ENCODE measurements at regions not wholly inside any gene's neighbourhood (a gene's known extent, or its start where the extent isn't known, plus 50 kb on each side); places are given as distances from the start of the nearest gene placed in this dataset.

DNA sequence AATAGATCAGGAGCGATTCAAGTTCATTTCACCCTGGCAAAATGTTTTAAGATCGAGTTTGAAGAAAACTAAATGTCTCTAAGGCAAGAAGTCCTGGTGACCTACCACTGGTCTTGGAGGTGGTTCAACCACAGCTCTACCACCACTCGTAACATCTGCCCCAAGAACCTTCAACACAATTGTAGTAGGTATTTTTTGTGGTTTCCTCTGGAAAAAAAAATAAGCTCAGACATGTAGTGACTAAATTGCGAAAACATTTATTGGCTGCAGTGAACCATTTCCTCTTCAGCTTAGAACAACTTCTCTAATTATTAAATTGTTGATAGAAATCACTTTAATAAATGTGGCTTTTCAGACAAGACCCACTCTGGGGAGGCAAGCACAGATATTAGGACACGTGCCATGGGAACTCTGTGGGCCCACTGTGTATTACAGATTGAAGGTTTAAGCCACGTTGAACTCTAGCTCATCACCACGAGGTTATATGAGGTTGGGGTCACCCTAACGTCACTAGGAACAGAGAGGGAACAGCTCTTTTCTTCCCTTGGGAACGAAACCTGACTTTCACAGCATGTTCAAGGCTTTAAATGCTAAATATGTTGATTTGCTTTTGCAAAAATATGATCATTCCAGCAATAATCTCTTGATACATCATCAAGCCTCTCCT lies 142.9 kb downstream of the HSD17B3 start:
- no peak overlapping the region for H3K27ac ChIP-seq
- TF ChIP-seq, protein P1, sequence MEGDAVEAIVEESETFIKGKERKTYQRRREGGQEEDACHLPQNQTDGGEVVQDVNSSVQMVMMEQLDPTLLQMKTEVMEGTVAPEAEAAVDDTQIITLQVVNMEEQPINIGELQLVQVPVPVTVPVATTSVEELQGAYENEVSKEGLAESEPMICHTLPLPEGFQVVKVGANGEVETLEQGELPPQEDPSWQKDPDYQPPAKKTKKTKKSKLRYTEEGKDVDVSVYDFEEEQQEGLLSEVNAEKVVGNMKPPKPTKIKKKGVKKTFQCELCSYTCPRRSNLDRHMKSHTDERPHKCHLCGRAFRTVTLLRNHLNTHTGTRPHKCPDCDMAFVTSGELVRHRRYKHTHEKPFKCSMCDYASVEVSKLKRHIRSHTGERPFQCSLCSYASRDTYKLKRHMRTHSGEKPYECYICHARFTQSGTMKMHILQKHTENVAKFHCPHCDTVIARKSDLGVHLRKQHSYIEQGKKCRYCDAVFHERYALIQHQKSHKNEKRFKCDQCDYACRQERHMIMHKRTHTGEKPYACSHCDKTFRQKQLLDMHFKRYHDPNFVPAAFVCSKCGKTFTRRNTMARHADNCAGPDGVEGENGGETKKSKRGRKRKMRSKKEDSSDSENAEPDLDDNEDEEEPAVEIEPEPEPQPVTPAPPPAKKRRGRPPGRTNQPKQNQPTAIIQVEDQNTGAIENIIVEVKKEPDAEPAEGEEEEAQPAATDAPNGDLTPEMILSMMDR (conservative IDR thresholded peaks at IDR 0.05) = no peak

DNA sequence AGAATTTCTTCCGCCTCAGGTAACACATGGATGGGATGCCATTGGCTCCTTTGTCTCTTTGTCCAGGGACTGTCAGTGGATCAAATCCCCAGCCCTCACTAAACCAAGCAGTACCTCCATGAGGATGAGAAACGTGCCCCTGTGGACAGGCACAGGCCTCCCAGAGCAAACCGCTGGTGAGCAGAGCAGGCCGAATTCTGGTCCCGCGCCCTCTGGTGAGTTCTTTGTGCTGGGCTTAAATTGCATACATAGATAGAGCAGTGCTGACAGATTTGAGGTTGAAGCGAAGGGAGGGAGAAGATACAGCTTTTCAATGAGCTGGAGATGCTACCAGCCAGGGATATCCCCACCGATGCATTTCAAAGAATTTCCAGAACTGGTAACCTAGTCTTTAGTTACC lies 143.8 kb downstream of the HSD17B3 start:
- TF ChIP-seq, protein P1 (conservative IDR thresholded peaks at IDR 0.05) = no peak
- no peak overlapping the region for H3K27ac ChIP-seq

DNA sequence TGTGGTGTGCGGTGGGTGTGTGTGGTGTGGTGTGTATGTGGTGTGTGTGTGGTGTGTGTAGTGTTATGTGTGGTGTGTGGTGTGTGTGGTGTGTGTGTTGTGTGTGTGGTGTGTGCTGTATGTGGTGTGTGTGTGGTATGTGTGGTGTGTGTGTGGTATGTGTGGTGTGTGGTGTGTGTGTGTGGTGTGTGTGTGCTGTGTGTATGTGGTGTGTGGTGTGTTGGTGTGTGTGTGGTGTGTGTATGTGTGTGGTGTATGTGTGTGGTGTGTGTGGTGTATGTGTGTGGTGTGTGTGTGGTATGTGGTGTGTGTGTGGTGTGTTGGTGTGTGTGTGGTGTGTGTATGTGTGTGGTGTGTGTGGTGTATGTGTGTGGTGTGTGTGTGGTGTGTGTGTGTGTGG lies 144.3 kb downstream of the HSD17B3 start:
- TF ChIP-seq, protein P1 (conservative IDR thresholded peaks at IDR 0.05) = no peak
- H3K27ac ChIP-seq = no peak overlapping the region

DNA sequence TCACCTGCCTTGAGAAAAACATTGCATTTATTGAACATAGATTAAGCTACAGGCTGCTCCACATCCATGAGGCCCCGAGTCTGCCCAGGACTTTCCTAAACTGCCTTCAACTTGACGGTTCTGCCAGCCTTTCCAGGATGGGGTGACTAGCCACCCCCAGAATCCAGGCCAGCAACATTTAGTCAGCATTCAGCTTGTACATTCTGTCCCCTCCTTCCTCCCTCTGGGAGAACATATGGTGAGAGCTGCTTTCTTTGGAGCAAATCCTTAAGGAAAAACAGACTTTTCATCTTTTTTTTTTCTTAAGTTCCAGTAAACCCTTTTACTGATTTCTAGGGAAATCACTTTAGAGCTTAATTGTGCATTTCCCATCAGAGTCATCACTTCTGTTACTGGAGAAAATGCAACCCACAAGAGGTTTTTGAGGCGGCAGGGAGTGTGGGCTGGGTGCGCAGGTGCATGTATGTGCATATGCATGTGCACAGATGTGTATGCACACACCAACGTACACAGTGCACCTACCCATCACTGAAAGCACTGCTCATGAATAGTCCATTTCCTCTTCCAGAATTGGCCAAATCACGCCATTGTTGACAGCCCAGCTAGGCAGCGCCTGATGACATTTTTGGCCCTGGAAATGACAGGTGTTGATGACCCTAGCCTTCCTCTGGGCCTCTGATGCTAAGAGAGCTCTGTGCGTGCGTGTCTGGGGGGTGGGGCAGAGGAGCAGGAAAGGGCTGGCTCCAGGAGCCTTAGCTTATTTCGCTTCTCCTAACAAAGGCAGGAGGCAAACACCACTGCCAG lies 145.6 kb downstream of the HSD17B3 start:
- TF ChIP-seq, protein P1 (conservative IDR thresholded peaks at IDR 0.05) = no peak

DNA sequence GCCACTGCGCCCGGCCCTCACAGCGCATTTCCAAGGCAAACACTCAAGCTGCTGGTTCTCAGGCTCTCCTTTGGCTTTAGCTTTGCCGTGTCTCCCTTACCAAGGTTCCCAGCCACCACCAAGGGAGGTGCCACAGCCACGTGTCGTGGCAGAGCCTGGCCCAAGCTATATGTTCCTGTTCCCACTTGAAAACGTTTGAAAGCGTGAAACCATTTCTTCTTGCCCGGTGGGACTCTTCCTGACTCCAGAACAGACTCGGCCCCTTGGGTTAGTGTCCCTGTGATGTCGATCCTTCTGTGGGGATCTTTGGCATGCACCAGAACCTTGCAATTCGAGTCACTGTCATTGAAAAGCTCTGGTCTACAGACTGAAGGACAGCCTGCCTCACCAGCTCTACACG lies 147.9 kb downstream of the HSD17B3 start:
- TF ChIP-seq, protein P1 (conservative IDR thresholded peaks at IDR 0.05) = no peak
- H3K27ac ChIP-seq = no peak overlapping the region

More for the DNA sequence above, 145.6 kb downstream of the HSD17B3 start:
- H3K27ac ChIP-seq = no peak overlapping the region

DNA sequence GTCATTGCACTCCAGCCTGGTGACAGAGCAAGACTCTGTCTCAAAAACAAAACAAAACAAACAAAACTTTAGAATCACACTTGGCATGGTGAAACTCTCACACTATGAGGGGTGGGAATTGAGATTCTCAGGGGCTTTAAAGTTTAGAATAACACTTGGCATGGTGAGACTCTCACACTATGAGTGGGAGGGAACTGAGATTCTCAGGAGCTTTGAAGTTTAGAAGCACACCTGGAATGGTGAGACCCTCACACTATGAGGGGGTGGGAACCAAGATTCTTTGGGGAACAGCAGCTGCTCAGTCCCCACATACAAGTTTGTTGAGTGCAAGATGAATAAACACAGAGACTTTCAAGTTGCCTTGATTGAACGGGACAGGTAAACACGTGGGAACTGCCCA lies 149.4 kb downstream of the HSD17B3 start:
- TF ChIP-seq, protein P1 (conservative IDR thresholded peaks at IDR 0.05) = no peak
- no peak overlapping the region for H3K27ac ChIP-seq

DNA sequence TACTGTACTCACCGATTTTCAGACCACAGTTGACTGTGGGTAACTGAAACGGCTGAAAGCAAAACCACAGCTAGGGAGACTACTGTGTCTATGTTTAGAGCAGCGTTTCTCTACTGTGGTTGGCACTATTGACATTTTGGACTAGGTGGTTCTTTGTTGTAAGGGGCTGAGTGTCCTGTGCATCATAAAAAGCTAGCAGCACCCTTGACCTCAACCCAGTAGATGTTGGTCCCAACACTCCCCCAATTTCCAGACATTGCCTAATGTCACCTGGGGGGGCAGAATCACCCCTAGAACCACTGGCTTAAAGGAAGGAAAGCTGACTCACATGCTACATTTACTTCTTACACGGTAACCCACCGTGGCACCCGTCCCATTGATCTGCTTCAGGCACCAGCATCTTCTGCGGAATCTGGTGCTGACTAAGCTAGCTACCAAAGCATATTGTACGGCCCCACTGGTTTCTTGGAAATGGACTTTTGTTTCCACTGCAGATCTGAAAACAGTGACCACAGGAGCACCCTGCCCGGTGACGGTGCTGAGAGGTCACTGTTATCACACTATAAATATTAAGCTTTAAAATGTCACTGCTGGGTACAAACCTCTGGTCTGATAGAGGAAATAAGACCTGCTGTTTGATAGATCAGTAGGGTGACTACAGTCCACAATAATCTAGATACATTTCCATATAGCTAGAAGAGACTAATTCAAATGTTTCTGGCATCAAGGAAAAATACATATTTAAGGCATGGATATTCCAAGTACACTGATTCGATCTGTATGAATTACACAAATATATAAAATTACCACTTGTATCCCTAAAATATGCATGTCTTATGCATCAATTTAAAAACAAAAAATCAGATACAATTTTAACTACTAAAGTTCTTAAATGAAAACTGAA lies 151.4 kb downstream of the HSD17B3 start:
- TF ChIP-seq, protein P1 (conservative IDR thresholded peaks at IDR 0.05) = no peak
- no peak overlapping the region for H3K27ac ChIP-seq
